ENCODE measurements at regions not wholly inside any gene's neighbourhood (a gene's known extent, or its start where the extent isn't known, plus 50 kb on each side); places are given as distances from the start of the nearest gene placed in this dataset.

- TF ChIP-seq CTCF (conservative IDR thresholded peaks at IDR 0.05; ENCODE audit: low read depth, low read length) (no peak), EZH2 (IDR thresholded peaks at IDR 0.05; ENCODE audit: borderline replicate concordance, low read depth, low read length, poor library complexity, severe bottlenecking) (no peak)
Measured at GRCh38 chr7:96870934-96871333, 134.4 kb upstream of the DLX6 start.
